Bronchial epithelial cell (primary cell): ENCODE measurements at regions not wholly inside any gene's neighbourhood (a gene's known extent, or its start where the extent isn't known, plus 50 kb on each side); places are given as distances from the start of the nearest gene placed in this dataset.

Source experiments
- DNase-seq: peaks from one replicate; pipeline ENCODE4 v3.0.0-alpha.2; 2010; ENCODE audit warnings: low read depth
- FAIRE-seq: peaks from 2 replicates; lab custom pipeline; 2011; peaks lifted over from hg19 to GRCh38; lab: Jason Lieb, UNC
- H3K27me3 ChIP-seq: 2 replicates; pipeline ENCODE4 v1.5.1; 2011; ENCODE audit warnings: low read length; ENCODE audit not compliant: control insufficient read depth, insufficient read depth
- H3K36me3 ChIP-seq: 2 replicates; pipeline ENCODE4 v1.5.1; 2011; ENCODE audit warnings: low read length; ENCODE audit not compliant: control insufficient read depth, insufficient read depth
- H3K4me3 ChIP-seq: 2 replicates; pipeline ENCODE4 v1.5.1; 2011; ENCODE audit warnings: mild to moderate bottlenecking, low read depth, low read length, control low read depth
- TF ChIP-seq, protein P1 (sequence below): IDR thresholded peaks from 2 replicates; pipeline ENCODE4 v1.5.1; 2011; ENCODE audit warnings: mild to moderate bottlenecking, moderate library complexity, low read length, control low read depth, inconsistent platforms; ENCODE audit not compliant: insufficient read depth, severe bottlenecking

DNA sequence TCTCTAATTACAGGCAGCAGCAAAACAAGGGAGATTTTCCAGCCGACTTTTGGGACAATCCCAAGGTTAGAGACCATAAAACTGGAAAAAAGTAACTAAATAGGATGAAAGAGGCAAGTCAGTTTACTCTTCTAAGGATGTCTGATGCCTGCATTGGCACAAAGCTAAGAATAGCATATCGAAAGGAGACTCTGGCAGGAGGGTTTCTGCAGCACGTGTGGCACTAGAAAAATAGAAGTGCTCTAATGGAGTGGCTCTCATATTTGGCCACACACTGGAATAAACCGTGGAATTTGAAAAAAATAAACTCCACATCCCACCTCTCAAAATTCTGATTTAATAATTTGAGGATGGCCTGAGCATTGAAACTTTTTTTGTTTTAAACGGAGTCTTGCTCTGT, 77.2 kb upstream of the ARSJ start:
- FAIRE-seq (no peak), DNase-seq (no peak)
- no peak overlapping the region for H3K4me3 ChIP-seq
- H3K27me3 ChIP-seq = no peaks in the 10 kb centered on the region
- TF ChIP-seq, protein P1, sequence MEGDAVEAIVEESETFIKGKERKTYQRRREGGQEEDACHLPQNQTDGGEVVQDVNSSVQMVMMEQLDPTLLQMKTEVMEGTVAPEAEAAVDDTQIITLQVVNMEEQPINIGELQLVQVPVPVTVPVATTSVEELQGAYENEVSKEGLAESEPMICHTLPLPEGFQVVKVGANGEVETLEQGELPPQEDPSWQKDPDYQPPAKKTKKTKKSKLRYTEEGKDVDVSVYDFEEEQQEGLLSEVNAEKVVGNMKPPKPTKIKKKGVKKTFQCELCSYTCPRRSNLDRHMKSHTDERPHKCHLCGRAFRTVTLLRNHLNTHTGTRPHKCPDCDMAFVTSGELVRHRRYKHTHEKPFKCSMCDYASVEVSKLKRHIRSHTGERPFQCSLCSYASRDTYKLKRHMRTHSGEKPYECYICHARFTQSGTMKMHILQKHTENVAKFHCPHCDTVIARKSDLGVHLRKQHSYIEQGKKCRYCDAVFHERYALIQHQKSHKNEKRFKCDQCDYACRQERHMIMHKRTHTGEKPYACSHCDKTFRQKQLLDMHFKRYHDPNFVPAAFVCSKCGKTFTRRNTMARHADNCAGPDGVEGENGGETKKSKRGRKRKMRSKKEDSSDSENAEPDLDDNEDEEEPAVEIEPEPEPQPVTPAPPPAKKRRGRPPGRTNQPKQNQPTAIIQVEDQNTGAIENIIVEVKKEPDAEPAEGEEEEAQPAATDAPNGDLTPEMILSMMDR = no peak
- H3K36me3 ChIP-seq = no peaks in the 10 kb centered on the region

DNA sequence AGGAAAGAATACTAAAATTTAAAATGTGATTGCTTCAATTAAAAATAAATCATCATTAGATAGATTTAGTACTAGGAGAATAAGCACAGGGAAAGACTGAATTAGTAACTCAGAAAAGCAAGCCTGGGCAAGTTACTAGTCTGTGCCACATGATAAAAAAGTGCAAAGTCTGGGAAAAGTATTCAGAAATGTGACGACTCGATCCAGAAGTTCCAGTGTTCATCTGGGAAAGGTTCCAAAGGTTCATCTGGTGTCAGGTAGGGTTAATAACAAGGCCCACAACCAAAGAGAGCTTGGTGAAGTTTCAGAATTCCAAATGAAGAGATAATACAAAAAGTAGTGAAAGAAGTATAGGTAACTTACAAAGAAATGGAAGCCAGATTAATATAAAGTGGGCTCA, 78.3 kb upstream of the ARSJ start:
- no peaks in the 10 kb centered on the region for H3K27me3 ChIP-seq
- TF ChIP-seq, protein P1 = no peak
- no peak overlapping the region for H3K4me3 ChIP-seq
- no peak for FAIRE-seq
- H3K36me3 ChIP-seq = no peaks in the 10 kb centered on the region
- peak; percentile 88 for DNase-seq

DNA sequence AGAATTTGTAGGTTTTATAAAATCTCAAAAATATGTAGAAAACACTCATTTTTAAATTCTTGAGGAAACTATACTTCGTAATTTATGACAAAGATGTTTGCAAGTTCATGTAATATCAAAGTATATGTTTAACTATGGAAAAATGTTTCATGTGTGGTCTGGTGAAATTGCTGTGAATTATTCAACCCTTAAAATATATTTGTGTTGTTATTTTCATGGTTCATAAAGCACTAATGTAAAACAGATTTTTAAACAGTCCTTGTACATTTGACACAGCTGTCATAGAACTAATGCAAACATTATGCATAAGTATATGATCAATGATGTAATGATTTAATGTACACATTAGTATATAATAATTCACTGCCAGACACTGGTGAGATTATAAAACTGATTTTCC, 83.1 kb upstream of the ARSJ start:
- TF ChIP-seq, protein P1 = no peak
- H3K27me3 ChIP-seq = no peaks in the 10 kb centered on the region
- FAIRE-seq (no peak), DNase-seq (no peak)
- H3K36me3 ChIP-seq = no peaks in the 10 kb centered on the region
- H3K4me3 ChIP-seq = no peak overlapping the region

DNA sequence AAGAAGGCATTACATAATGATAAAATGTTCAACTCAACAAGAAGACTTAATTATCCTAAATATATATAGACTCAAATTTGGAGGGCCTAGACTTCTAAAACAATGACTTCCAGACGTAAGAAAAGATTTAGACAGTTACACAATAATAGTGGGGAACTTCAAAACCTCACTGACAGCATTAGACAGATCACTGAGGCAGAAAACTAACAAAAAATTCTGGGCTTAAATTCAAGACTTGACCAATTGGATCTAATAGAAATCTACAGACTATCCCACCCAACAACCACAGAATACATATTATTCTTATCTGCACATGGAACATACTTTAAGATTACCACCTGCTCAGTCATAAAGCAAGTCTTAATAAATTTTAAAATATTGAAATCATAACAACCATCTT, 93.3 kb upstream of the ARSJ start:
- TF ChIP-seq, protein P1 = no peak
- no peaks in the 10 kb centered on the region for H3K27me3 ChIP-seq
- DNase-seq (no peak), FAIRE-seq (no peak)
- no peak overlapping the region for H3K4me3 ChIP-seq
- no peaks in the 10 kb centered on the region for H3K36me3 ChIP-seq

DNA sequence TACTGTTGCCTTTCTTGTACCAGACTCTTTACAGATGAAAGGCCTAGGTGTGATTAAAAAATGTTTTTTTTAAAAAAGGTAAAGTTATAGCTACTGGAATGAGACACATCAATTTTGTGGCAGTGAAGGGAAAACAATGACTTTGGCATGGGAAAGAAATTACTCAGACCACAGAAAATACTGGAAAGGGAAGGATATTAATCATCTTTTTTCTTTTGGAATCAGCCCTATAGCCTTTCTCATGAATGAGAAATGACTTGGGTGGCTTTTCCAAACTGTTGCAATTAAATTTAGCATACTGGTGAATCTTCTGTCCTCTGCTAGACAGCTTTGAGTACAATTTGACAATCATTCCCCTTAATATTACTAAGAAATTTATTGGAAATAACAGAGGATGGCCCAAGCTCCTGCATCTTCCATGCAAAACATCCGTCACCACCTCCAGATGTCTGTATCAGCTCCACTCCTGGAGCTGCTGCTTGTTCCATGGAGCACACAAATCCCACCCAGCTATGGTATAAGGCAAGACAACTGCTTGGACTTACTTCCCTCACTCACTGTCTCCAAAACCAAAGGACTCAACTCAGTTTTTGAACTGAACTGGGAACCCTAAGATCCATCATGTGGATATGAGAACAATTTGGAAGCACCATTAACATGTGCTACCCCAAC, 97.6 kb upstream of the ARSJ start:
- FAIRE-seq = no peak
- no peak overlapping the region for H3K4me3 ChIP-seq
- no peaks in the 10 kb centered on the region for H3K36me3 ChIP-seq
- peak; percentile 30 for DNase-seq
- TF ChIP-seq, protein P1 = no peak
- no peaks in the 10 kb centered on the region for H3K27me3 ChIP-seq

DNA sequence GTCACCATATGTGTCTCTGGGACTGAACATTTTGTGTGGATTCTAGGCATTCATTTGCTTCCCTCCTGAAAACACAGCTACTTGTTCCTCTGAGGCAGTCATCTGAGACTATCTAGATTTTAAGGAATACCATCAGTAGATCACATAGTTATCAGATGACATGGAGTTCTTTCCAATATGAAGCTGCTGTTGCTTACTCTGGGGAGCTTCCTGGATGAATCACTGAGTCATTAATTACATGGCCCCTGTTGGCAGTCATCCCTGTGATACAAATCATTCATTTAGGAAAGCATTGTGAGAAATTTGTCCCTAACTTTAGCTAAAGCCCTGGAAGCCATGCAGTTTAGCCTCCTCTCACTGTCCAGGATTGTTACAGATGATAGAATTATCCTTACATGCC, 98.2 kb upstream of the ARSJ start:
- FAIRE-seq = no peak
- Histone ChIP-seq H3K27me3 (no peaks in the 10 kb centered on the region), H3K36me3 (no peaks in the 10 kb centered on the region), H3K4me3 (no peak overlapping the region)
- TF ChIP-seq, protein P1 = no peak
- DNase-seq = peak; percentile 86
